AG10803 (cell line): ENCODE measurements at regions not wholly inside any gene's neighbourhood (a gene's known extent, or its start where the extent isn't known, plus 50 kb on each side); places are given as distances from the start of the nearest gene placed in this dataset.

ENCODE experiments used
- DNase-seq: peaks from one replicate; pipeline ENCODE4 v3.0.0; 2010; ENCODE audit warnings: low read depth
- H3K4me3 ChIP-seq: 2 replicates; pipeline ENCODE4 v1.5.1; 2011; ENCODE audit warnings: mild to moderate bottlenecking, low read length, control low read depth
- TF ChIP-seq, protein P1 (sequence below): conservative IDR thresholded peaks from 2 replicates; pipeline ENCODE4 v1.5.1; 2011; ENCODE audit warnings: mild to moderate bottlenecking, low read length, control low read depth, inconsistent platforms

- TF ChIP-seq, protein P1, sequence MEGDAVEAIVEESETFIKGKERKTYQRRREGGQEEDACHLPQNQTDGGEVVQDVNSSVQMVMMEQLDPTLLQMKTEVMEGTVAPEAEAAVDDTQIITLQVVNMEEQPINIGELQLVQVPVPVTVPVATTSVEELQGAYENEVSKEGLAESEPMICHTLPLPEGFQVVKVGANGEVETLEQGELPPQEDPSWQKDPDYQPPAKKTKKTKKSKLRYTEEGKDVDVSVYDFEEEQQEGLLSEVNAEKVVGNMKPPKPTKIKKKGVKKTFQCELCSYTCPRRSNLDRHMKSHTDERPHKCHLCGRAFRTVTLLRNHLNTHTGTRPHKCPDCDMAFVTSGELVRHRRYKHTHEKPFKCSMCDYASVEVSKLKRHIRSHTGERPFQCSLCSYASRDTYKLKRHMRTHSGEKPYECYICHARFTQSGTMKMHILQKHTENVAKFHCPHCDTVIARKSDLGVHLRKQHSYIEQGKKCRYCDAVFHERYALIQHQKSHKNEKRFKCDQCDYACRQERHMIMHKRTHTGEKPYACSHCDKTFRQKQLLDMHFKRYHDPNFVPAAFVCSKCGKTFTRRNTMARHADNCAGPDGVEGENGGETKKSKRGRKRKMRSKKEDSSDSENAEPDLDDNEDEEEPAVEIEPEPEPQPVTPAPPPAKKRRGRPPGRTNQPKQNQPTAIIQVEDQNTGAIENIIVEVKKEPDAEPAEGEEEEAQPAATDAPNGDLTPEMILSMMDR: no peak
- no peak for DNase-seq
- no peak overlapping the region for H3K4me3 ChIP-seq
Measured at GRCh38 chr2:107354175-107354574, 468.2 kb upstream of the ST6GAL2 start.

DNA sequence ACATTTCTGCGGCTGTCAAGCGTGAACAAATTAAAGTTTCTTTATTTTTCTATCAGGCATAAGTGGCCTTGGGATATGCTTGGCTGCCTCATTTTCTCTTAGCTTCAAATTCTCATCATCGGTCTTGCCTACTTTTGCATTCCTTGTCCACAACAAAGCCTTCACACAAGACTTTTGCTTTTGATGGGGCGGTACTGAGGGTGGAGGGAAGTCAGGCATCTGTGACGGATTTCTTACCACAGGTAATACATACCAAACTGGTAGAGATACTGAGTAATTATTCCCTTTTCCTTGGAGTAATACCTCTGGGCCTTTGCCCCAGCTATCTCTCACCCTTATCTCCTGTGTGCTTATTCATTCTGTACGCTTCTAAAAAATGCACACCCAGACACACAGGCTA is 468.3 kb upstream of the RGPD4 start:
- TF ChIP-seq, protein P1: no peak
- no peak overlapping the region for H3K4me3 ChIP-seq
- DNase-seq: no peak

GRCh38 chr2:107359021-107359420 is 467.7 kb upstream of the RGPD4 start:
- no peak overlapping the region for H3K4me3 ChIP-seq
- no peak for DNase-seq
- TF ChIP-seq, protein P1: no peak

DNA sequence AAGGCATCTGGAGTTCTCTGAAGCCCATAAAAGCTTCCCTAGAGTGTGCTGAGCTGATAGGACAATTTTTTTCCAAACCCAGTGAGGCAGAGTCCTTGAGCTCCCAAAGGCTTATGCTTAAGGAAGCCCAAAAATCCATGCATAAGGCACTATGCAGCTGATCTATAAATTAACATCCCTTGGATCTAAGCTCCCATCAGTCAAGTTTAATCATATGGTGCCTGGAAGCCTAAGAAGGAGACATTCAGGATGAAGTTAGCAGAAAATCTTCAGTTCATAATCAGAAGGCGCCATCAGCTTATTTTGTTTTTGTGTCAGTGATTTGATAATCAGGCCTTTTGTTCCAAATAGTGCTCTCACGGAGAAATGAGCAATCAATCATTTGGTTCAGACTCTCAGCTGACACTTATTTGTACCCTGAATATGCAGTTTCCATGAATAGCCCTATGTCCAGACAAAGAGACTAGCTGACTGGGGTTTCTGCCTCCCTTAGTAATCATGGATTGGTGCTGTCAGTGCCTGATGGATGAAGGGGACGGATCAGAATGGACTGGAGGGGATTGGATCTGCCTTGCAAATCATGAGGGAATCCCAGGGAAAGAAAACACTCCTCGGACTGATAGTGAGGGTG is 464.8 kb upstream of the RGPD4 start:
- TF ChIP-seq, protein P1: no peak
- DNase-seq: no peak
- H3K4me3 ChIP-seq: no peak overlapping the region

GRCh38 chr2:107362993-107363392 is 463.7 kb upstream of the RGPD4 start:
- TF ChIP-seq, protein P1: no peak
- DNase-seq: no peak

GRCh38 chr2:107363806-107364205 is 462.9 kb upstream of the RGPD4 start:
- TF ChIP-seq, protein P1: no peak
- H3K4me3 ChIP-seq: no peak overlapping the region
- DNase-seq: no peak

More at GRCh38 chr2:107362993-107363392, 463.7 kb upstream of the RGPD4 start:
- no peak overlapping the region for H3K4me3 ChIP-seq

DNA sequence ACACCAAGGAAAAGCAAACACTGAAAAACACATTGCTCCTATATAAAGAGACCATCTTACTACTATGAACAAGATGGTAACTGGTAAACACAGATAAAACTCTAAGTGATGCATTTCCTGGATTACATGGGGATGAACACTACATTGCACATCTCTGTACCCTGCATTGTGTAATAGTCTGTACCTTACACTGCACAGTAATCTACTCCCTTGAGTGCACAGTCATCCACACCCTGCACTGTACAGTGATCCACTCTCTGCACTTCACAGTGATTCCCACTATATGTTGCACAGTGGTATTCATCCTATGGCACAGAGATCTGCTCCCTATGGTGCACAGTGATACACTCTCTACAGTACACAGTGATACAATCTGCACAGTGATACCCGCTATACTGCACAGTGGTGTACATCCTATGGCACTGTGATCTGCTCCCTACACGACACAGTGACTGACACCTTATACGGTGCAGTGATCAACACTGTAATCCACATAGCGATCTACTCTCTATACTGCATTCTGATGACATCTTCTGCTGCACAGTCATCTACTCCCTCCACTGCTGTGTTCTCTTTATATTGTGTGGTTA is 462.2 kb upstream of the RGPD4 start:
- no peak for DNase-seq
- TF ChIP-seq, protein P1: no peak
- H3K4me3 ChIP-seq: no peak overlapping the region
